HG02852 (cell line): ENCODE measurements at regions not wholly inside any gene's neighbourhood (a gene's known extent, or its start where the extent isn't known, plus 50 kb on each side); places are given as distances from the start of the nearest gene placed in this dataset.
"Not testable (repeated sequence)": the region's sequence is repeated elsewhere in the genome, so short reads cannot be mapped to it uniquely, and the experiment has no call there.

Experiments
- ATAC-seq: cut with Tn5 transposase; IDR thresholded peaks from one replicate; pipeline ENCODE4 v1.9.1; 2021; ENCODE audit warnings: mild to moderate bottlenecking, moderate library complexity; ENCODE audit not compliant: unreplicated experiment

GRCh38 chr2:219829667-219830352 lies 202.4 kb downstream of the SLC4A3 start:
- ATAC-seq = no peak

- ATAC-seq = no peak
Observed at GRCh38 chr2:219830353-219830738, 202.9 kb downstream of the SLC4A3 start.

- ATAC-seq = no peak
Observed at GRCh38 chr2:219831957-219832356, 204.5 kb downstream of the SLC4A3 start.

GRCh38 chr2:219832904-219833303 lies 205.5 kb downstream of the SLC4A3 start:
- no peak for ATAC-seq

- ATAC-seq = no peak
Observed at GRCh38 chr2:219835493-219835892, 208.1 kb downstream of the SLC4A3 start.

GRCh38 chr2:219836647-219837177 lies 209.3 kb downstream of the SLC4A3 start:
- no peak for ATAC-seq

GRCh38 chr2:219844401-219845091 lies 217.1 kb downstream of the SLC4A3 start:
- peak; percentile 96 for ATAC-seq

GRCh38 chr2:219848882-219849281 lies 221.5 kb downstream of the SLC4A3 start:
- no peak for ATAC-seq

GRCh38 chr2:219851169-219851568 lies 223.7 kb downstream of the SLC4A3 start:
- no peak for ATAC-seq

- ATAC-seq = no peak
Observed at GRCh38 chr2:219851801-219852481, 224.5 kb downstream of the SLC4A3 start.

GRCh38 chr2:219852626-219853025 lies 225.2 kb downstream of the SLC4A3 start:
- ATAC-seq = no peak

- no peak for ATAC-seq
Observed at GRCh38 chr2:219856602-219857001, 229.2 kb downstream of the SLC4A3 start.

- ATAC-seq = no peak
Observed at GRCh38 chr2:219857751-219858150, 230.3 kb downstream of the SLC4A3 start.

- ATAC-seq = no peak
Observed at GRCh38 chr2:219861307-219861706, 233.9 kb downstream of the SLC4A3 start.

GRCh38 chr2:219864154-219864553 lies 236.7 kb downstream of the SLC4A3 start:
- no peak for ATAC-seq

GRCh38 chr2:219868635-219869034 lies 241.2 kb downstream of the SLC4A3 start:
- ATAC-seq = no peak

- ATAC-seq = no peak
Observed at GRCh38 chr2:219870041-219870440, 242.6 kb downstream of the SLC4A3 start.

- no peak for ATAC-seq
Observed at GRCh38 chr2:219871351-219871750, 243.9 kb downstream of the SLC4A3 start.

GRCh38 chr2:219875036-219875435 lies 247.6 kb downstream of the SLC4A3 start:
- ATAC-seq = no peak

- ATAC-seq = not testable (repeated sequence)
Observed at GRCh38 chr2:219875986-219876385, 248.6 kb downstream of the SLC4A3 start.

- ATAC-seq = no peak
Observed at GRCh38 chr2:219876931-219877330, 249.5 kb downstream of the SLC4A3 start.

GRCh38 chr2:219877728-219878127 lies 250.3 kb downstream of the SLC4A3 start:
- ATAC-seq = no peak
